Erythroblast (primary cell): ENCODE measurements at regions not wholly inside any gene's neighbourhood (a gene's known extent, or its start where the extent isn't known, plus 50 kb on each side); places are given as distances from the start of the nearest gene placed in this dataset.

Source experiments
- GATA1 ChIP-seq: IDR thresholded peaks from 2 replicates; pipeline ENCODE4 v1.6.1; 2011; ENCODE audit warnings: low read depth, mild to moderate bottlenecking, control low read depth, low read length, moderate library complexity
- POLR2A ChIP-seq: IDR thresholded peaks from 2 replicates; pipeline ENCODE4 v1.6.1; 2011; ENCODE audit warnings: mild to moderate bottlenecking, low read length

DNA sequence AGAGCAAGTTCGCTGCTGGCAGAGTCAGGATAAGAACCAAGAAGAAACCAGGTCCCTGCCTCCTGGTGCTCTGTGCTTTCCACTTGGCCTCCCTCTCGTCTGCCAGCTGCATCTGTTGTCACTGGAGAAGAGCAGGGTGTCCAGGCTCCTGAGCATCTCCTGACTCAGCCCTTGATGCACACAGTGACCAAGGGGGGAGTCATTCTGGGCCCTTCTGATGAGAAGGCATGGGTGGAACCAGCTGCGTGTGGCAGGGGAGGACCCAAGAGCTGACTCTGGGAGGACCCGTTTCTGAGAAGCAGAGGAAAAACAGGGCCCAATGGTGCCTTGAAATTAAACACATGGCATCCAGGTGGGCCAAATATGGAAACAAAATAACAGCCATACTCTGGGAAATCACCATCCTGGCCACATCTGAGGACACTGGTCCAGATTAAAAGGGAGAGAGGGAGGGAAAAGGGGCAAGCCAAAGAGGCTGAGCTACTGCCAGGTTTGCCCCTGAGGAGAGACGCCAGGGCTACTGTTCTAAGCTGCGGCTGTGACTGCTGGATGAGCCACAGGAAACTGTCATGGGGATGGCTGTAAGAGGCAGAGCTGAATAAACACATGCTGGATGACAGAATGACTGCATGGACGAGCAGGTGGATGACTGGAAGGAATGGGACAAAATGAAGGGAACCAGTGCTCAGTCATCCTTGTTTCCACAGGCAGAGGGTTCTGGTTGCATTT lies 58.1 kb upstream of the CA12 start:
- TF ChIP-seq POLR2A = no peak
- TF ChIP-seq GATA1 = no peak
